Bronchial epithelial cell (primary cell): ENCODE measurements at regions not wholly inside any gene's neighbourhood (a gene's known extent, or its start where the extent isn't known, plus 50 kb on each side); places are given as distances from the start of the nearest gene placed in this dataset.
A peak's percentile ranks its signal among the peaks of the same experiment; 100 is the strongest.

Source experiments
- DNase-seq: peaks from one replicate; pipeline ENCODE4 v3.0.0-alpha.2; 2010; ENCODE audit warnings: low read depth
- FAIRE-seq: peaks from 2 replicates; lab custom pipeline; 2011; peaks lifted over from hg19 to GRCh38; lab: Jason Lieb, UNC
- H3K27me3 ChIP-seq: 2 replicates; pipeline ENCODE4 v1.5.1; 2011; ENCODE audit warnings: low read length; ENCODE audit not compliant: control insufficient read depth, insufficient read depth
- H3K36me3 ChIP-seq: 2 replicates; pipeline ENCODE4 v1.5.1; 2011; ENCODE audit warnings: low read length; ENCODE audit not compliant: control insufficient read depth, insufficient read depth
- H3K4me3 ChIP-seq: 2 replicates; pipeline ENCODE4 v1.5.1; 2011; ENCODE audit warnings: mild to moderate bottlenecking, low read depth, low read length, control low read depth
- CTCF ChIP-seq: IDR thresholded peaks from 2 replicates; pipeline ENCODE4 v1.5.1; 2011; ENCODE audit warnings: mild to moderate bottlenecking, moderate library complexity, low read length, control low read depth, inconsistent platforms; ENCODE audit not compliant: insufficient read depth, severe bottlenecking

- Histone ChIP-seq H3K4me3 (no peak overlapping the region), H3K27me3 (no peaks in the 10 kb centered on the region), H3K36me3 (no peaks in the 10 kb centered on the region)
- no peak for FAIRE-seq
- DNase-seq = no peak
- TF ChIP-seq CTCF = no peak
These were observed 109.5 kb downstream of the RASSF10 start for GRCh38 chr11:13118650-13119049.

- FAIRE-seq (no peak), DNase-seq (peak; percentile 79)
- H3K4me3 ChIP-seq = no peak overlapping the region
- no peak for TF ChIP-seq CTCF
- H3K27me3 ChIP-seq = no peaks in the 10 kb centered on the region
- H3K36me3 ChIP-seq = no peaks in the 10 kb centered on the region
These were observed 110.2 kb downstream of the RASSF10 start for GRCh38 chr11:13119361-13119760.

- H3K27me3 ChIP-seq = no peaks in the 10 kb centered on the region
- H3K36me3 ChIP-seq = no peaks in the 10 kb centered on the region
- DNase-seq (no peak), FAIRE-seq (no peak)
- no peak for TF ChIP-seq CTCF
- no peak overlapping the region for H3K4me3 ChIP-seq
These were observed 110.9 kb downstream of the RASSF10 start for GRCh38 chr11:13119941-13120520.

GRCh38 chr11:13120691-13121090 is 111.6 kb downstream of the RASSF10 start:
- Histone ChIP-seq H3K4me3 (no peak overlapping the region), H3K27me3 (no peaks in the 10 kb centered on the region), H3K36me3 (no peaks in the 10 kb centered on the region)
- no peak for TF ChIP-seq CTCF
- FAIRE-seq (no peak), DNase-seq (peak; percentile 98)

- no peaks in the 10 kb centered on the region for H3K27me3 ChIP-seq
- no peak for TF ChIP-seq CTCF
- no peaks in the 10 kb centered on the region for H3K36me3 ChIP-seq
- H3K4me3 ChIP-seq = no peak overlapping the region
- DNase-seq = peak; percentile 99
- peak; percentile 94 for FAIRE-seq
These were observed 117.3 kb downstream of the RASSF10 start for GRCh38 chr11:13126430-13126829.

GRCh38 chr11:13127161-13127560 is 118.0 kb downstream of the RASSF10 start:
- H3K36me3 ChIP-seq = no peaks in the 10 kb centered on the region
- FAIRE-seq (no peak), DNase-seq (no peak)
- no peak for TF ChIP-seq CTCF
- H3K4me3 ChIP-seq = no peak overlapping the region
- H3K27me3 ChIP-seq = no peaks in the 10 kb centered on the region
